Gastrocnemius medialis (tissue), 4 donors: ENCODE measurements at regions not wholly inside any gene's neighbourhood (a gene's known extent, or its start where the extent isn't known, plus 50 kb on each side); places are given as distances from the start of the nearest gene placed in this dataset.

Experiments
- POLR2A ChIP-seq, 2 donors: fragments of 450-650 bp; IDR thresholded peaks; one replicate each; pipeline ENCODE4 v1.6.1; 2017; ENCODE audit warnings: antibody characterized with exemption in 2 of 2, mild to moderate bottlenecking in 2 of 2, moderate library complexity in 2 of 2
- TF ChIP-seq, protein P1 (sequence below), 5 experiments: fragments of 450-650 bp in 3 of 5; fragments of 200-600 bp in 2 of 5; sonication (generic) in 2 of 5; IDR thresholded peaks in 4 of 5; conservative IDR thresholded peaks in 1 of 5; 1 replicate in 4 of 5; 2 replicates in 1 of 5; pipeline ENCODE4 v1.5.1; 2016 to 2019; ENCODE audit warnings: antibody characterized with exemption in 5 of 5, mild to moderate bottlenecking in 3 of 5, moderate library complexity in 3 of 5

DNA sequence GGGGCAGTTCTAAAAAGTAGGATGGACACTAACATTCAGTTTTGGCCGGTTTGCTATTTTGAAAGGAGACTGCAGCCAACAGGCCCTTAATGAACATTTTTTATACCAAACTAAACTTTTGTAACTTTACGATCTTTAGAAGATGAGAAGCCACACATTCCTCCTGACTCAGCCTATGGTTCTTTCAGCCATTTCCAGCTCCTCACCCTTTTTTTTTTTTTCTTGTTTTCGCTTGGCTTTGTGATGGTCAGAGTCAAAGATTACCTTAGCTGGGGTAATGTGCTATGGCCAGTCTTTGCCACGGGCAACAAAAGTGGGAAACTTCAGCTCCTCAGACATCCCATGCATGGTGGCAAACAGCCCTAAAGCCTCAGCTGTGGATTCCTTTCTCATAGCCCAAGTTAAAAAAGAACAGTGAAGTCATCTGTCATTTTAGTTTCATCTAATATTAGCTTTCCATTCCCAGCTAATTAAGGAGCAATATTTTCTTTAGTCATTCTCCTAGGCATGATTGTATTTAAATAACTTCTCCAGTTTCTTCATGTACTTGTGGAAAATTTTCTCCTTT is 368.7 kb downstream of the MFSD1 start:
- TF ChIP-seq, protein P1, sequence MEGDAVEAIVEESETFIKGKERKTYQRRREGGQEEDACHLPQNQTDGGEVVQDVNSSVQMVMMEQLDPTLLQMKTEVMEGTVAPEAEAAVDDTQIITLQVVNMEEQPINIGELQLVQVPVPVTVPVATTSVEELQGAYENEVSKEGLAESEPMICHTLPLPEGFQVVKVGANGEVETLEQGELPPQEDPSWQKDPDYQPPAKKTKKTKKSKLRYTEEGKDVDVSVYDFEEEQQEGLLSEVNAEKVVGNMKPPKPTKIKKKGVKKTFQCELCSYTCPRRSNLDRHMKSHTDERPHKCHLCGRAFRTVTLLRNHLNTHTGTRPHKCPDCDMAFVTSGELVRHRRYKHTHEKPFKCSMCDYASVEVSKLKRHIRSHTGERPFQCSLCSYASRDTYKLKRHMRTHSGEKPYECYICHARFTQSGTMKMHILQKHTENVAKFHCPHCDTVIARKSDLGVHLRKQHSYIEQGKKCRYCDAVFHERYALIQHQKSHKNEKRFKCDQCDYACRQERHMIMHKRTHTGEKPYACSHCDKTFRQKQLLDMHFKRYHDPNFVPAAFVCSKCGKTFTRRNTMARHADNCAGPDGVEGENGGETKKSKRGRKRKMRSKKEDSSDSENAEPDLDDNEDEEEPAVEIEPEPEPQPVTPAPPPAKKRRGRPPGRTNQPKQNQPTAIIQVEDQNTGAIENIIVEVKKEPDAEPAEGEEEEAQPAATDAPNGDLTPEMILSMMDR (IDR thresholded peaks at IDR 0.05 in 4 of 5, conservative IDR thresholded peaks at IDR 0.05 in 1 of 5): no peak
- TF ChIP-seq POLR2A (IDR thresholded peaks at IDR 0.05): no peak
